ENCODE measurements at regions not wholly inside any gene's neighbourhood (a gene's known extent, or its start where the extent isn't known, plus 50 kb on each side); places are given as distances from the start of the nearest gene placed in this dataset.

DNA sequence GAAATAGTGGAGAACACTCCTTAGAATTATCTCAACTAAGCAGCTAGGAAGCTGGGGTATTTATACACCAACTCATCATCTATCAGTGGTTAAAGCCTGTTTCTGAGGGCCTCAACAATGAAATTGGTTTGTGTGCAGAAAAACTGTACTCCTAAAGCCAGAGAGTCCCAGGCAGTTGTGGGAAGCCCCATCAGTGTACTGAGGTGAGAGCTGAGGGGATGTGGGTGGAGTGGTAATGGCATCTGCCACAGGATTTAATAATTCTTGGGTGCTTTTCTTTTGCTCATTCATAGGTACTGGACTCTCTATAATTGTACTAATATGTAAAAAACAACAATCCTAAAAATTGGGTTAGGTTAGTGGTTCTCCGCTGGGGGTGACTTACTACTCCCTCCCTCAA lies 267.5 kb downstream of the PTEN start:
- TF ChIP-seq, protein P1, sequence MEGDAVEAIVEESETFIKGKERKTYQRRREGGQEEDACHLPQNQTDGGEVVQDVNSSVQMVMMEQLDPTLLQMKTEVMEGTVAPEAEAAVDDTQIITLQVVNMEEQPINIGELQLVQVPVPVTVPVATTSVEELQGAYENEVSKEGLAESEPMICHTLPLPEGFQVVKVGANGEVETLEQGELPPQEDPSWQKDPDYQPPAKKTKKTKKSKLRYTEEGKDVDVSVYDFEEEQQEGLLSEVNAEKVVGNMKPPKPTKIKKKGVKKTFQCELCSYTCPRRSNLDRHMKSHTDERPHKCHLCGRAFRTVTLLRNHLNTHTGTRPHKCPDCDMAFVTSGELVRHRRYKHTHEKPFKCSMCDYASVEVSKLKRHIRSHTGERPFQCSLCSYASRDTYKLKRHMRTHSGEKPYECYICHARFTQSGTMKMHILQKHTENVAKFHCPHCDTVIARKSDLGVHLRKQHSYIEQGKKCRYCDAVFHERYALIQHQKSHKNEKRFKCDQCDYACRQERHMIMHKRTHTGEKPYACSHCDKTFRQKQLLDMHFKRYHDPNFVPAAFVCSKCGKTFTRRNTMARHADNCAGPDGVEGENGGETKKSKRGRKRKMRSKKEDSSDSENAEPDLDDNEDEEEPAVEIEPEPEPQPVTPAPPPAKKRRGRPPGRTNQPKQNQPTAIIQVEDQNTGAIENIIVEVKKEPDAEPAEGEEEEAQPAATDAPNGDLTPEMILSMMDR (IDR thresholded peaks at IDR 0.05; ENCODE audit: insufficient read depth, low read length, poor library complexity, severe bottlenecking): no peak
- no peak for TF ChIP-seq EZH2phosphoT487 (conservative IDR thresholded peaks at IDR 0.05; ENCODE audit: low read length)

Data from SU-DHL-6 (cell line).